ENCODE measurements at regions not wholly inside any gene's neighbourhood (a gene's known extent, or its start where the extent isn't known, plus 50 kb on each side); places are given as distances from the start of the nearest gene placed in this dataset.

DNA sequence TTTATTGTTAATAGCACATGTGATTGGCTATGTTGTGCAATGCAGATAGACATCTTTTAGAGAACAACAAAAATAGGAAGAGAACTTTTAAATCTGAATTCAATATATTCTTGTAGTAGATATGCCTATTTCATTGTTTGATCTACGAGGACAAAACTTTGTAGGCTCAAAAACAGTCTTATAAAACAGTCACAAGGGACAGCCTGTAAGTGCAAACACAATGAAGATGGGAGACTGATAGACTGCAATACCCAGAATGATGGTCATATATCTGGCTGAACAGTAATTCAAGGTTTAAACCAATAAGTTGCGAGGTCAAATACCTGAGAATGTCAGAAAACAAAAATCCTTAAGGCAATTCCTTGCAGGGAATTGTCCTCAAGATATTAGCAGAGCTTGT is 1342.9 kb upstream of the ADGRB3 start:
- no peak for TF ChIP-seq CTCF (IDR thresholded peaks at IDR 0.05; ENCODE audit: low read depth, low read length)
- no peak for TF ChIP-seq EZH2phosphoT487 (IDR thresholded peaks at IDR 0.05; ENCODE audit: low read depth)
